ENCODE measurements at regions not wholly inside any gene's neighbourhood (a gene's known extent, or its start where the extent isn't known, plus 50 kb on each side); places are given as distances from the start of the nearest gene placed in this dataset.
"Not testable (repeated sequence)": the region's sequence is repeated elsewhere in the genome, so short reads cannot be mapped to it uniquely, and the experiment has no call there.

DNA sequence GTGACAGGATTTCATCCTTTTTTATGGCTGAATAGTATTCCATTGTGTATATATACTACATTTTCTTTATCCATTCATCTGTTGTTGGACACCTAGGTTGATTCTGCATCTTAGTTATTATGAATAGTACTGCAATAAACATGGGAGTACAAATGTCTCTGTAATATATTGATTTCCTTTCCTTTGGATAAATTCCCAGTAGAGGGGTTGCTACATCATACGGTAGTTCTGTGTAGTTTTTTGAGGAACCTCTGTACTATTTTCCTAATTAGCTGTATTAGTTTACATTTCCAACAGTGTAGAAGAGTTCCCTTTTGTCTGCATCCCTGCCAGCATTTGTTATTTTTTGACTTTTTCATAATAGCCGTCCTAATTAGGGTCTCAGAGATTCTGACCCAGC is 201.3 kb downstream of the GIPC2 start:
- no peak for DNase-seq (ENCODE audit: low read depth)

DNA sequence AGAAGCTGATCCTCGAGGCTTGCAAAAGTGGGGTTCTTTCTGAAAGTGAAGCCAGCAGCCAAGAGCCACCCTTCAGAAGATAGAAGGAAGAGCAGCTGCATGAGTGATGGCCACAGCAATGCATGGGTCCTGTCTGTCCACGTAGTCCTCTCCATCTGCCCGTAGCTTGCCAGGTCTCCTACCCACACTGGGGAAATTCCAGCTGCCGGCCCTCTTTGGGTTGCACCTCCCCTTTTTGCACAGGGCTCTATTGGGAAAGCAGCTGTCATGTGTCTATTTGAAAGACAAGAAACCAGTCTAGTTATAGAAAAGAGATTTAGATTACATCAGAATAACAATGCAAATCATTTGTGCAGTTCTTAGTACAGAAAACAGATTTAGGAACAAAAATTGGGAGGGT is 204.4 kb downstream of the GIPC2 start:
- DNase-seq (ENCODE audit: low read depth) = no peak

DNA sequence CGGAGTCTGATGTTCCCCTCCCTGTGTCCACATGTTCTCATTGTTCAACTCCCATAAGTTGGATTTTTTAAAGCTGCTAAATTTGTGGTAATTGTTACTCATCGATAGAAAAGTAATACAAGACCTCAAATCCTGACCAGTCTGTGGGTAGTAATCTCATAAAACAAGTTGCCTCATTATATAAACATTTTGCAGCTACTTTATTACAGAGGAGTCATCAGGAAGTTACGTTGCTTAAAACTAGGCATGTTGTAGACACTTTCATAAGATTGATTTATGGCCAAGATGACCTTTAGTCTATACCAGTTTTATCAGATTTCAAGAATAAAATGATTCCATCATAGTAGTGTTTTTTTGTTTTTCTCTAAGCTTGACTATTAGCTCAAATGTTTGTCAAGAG is 208.8 kb downstream of the GIPC2 start:
- no peak for DNase-seq (ENCODE audit: low read depth)

DNA sequence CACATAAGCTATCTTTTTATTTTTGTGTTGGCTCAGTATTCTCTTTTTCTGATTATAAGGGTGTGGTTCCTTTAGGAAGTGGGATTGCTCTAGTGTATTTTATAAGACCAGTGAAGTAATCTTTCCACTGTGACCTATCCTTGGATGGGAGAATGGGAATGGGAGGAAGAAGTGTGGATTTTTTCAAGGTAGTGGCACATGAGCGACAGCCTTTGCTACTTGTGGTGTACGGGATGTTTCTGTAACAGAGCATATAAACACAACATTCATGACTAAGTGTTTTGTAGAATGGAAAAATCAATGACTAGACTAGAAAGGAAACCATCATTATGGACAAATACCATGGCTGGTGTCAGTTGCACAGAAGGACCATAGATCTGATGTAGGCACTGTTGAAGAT is 209.6 kb downstream of the GIPC2 start:
- no peak for DNase-seq (ENCODE audit: low read depth)

DNA sequence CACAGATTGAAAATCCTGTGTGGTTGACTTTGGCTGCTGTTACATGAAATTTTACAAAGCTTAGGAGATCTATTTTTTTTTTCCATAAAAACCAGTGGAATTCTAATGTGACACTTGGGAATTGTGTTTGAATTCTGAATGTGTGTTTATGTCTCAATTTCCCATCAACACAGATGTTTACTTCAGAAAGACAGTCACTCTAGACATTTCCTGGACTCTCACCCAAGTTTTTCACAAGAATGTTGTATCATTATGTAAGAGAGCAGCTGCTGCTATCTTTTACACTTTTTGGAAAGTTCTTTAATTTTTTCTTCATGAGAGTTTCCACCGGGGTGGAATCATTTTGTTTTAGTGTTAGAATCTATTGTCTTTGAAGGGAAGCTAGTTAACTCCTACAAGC is 210.1 kb downstream of the GIPC2 start:
- DNase-seq (ENCODE audit: low read depth) = no peak

DNA sequence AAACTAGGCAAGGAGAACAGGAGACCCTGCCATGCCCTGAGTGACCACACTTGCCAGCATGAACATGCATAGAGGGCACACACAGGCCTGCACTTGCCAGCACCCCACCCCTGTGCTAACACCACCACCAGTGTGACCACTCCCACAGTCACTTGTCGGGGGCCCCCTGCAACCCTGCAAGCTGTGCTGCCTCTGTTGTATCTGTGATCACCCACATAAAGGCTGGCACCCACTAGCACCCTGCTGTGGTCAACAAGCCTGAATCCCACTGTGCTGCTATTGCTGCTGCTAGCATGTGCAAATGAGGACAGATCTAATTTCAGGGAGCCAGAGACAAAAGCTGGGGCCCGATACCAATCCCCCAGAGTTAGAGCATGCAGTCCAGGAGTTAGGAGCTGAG is 217.7 kb downstream of the GIPC2 start:
- no peak for DNase-seq (ENCODE audit: low read depth)

DNA sequence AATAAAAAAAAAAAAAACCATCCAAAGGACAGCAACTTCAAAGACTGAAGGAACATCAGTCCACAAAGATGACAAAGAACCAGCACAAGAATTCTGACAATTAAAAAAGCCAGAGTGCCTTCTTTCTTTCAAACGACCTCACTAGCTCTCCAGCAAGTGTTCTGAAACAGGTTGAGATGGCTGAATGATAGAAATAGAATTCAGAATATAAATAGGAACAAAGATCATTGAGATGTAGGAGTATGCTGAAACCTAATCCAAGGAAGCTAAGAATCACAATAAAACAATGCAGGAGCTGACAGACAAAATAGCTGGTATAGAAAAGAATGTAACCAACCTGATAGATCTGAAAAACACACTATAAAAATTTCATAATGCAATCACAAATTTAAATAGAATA is 218.2 kb downstream of the GIPC2 start:
- DNase-seq (ENCODE audit: low read depth) = no peak

DNA sequence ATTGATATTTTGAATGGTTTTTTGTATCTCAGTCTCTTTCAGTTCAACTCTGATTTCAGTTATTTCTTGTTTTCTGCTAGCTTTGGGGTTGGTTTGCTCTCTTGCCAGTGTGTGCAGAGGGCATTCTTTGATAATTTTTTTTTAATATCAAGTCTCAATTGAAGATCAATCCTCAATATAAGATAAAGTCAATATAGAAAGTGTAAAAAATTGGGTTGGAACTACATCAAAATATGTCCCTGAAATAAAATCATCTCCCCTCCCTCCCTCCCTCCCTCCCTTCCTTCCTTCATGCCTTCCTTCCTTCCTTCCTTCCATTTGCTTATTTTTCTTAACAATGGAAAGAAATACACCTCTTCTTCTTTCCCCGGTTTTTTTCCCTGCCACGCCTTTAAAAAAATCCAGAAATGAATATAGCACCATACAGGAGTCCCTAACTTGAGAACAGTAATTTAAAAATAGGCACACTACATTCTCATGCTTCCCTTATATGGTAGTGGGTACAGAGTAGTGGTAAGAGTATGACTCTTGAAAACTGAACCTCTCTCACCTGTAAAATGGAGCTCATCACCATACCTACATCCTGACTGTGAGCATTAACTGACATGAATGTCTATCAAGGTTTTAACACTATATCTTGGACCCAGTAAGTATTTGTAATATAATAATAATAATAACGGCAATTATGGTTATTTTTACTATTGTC is 221.9 kb downstream of the GIPC2 start:
- no peak for DNase-seq (ENCODE audit: low read depth)

DNA sequence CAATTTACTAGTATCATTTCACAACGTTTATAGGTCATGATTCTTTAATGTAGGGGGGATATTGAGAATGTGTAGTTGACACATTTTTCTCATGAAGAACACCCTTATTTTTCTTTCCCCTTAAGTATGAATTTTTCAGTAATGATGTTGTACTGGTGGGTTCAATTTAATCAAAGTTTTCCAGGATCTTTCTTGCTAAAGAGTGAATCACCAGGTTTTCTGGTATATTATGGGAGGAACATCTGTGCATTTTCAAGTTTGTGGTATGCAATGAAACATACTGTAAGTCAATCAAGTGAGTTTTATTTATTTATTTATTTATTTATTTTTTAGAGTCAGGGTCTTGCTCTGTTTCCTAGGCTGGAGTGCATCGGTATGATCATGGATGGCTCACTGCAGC is 221.2 kb upstream of the PTGFR start:
- no peak for DNase-seq (ENCODE audit: low read depth)

DNA sequence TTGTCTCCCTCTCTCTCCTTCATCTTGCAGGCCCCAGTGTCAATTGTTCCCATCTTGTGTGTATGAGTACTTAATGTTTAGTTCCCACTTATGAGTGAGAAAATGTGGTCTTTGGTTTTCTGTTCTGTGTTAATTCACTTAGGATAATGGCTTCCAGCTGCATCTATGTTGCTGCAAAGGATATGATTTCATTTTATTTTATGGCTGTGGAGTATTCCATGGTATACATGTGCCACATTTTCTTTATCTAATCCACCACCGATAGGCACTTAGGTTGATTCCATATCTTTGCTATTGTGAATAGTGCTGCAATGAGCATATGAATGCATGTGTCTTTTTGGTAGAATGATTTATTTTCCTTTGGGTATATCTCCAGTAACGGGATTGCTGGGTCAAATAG is 219.4 kb upstream of the PTGFR start:
- DNase-seq (ENCODE audit: low read depth) = not testable (repeated sequence)

DNA sequence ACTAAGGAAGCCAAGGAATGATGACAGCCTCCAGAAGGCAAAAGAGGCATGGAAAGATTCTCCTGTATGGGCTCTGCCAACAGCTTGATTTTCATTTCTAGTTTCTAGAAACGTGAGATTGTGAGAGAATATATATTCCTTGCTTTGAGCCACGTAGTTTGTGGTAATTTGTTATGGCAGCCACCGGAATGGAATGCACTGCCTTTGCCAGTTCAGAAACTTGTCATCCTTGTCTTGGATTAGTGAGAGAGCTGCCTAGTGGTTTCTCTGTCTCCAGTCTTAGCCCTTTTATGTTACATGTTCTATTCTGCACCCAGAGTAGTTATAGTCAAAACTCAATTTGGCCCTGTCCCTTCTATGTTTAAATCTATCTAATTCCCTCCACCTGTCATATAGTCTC is 216.0 kb upstream of the PTGFR start:
- DNase-seq (ENCODE audit: low read depth) = no peak

DNA sequence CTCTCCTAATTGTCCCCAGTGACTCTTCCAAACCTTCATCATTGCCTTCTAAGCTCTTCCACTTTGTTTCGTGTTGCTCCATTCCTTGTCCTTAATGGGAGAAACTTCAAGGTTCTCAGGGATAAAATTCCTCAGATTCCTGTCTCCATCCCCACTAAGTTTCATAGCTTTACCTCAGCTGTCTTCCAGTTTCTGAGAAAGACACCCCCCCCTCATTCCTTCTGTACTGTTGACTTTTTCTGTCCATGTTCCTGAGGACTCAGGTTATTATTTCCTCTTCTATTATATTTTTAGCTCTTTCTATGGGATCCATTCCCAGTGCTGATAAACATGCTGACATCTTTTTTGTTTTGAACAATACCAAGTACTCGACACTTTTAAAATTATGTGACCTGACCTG is 215.3 kb upstream of the PTGFR start:
- DNase-seq (ENCODE audit: low read depth) = no peak

DNA sequence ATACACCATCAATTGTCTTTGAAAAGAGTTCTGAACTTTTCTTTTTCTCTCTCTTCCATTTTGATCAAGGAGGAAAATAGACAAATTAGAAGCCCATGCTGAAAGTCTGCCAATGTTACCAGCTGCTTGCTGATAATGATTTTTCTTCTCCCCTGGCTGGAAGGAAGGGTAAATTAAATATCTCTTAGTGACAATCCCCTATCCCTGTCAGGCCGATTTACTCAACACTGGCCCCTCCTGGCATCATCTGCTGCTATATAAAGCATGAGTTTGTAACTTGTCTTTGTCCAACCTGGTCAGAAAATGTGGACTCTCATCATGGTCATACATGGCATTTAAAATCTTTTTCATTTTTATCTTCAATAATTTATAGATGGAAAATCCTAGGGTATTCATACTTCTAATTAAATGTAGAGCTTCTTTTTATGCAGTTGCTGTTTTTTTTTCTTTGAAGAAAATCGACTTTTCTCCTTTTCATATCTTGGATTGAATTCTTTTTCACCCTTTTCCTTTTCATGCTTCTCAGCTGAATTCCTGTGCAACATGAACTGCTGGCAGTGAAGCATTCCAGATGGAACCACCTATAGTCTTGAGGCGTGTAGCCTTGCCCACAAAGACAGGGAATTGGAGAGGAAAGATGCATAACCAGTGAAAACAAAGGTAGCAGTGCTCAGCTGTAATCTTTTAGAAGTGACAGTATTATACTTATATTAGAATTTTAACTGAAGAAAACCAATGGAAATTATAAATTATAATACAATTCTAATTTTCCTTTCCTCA is 214.7 kb upstream of the PTGFR start:
- DNase-seq (ENCODE audit: low read depth) = no peak

DNA sequence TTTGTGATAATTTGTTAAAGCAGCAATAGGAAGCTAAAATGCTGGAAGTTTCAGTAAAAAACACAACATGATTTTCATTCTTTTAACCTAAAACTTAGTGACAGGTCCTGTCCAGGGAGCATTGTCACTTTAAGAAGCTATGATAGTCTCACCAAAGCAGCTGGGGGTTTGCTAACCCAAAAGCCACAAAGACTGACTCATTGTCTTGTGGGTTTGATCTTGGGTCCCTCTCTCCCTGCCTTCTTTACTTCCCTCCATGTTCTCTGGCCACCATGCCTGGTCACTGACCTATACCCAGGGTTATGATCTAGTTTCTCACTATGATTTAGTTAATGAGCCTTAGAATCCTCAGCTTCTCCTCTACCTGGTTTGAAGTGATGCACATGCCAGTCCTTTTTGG is 213.5 kb upstream of the PTGFR start:
- DNase-seq (ENCODE audit: low read depth) = no peak

DNA sequence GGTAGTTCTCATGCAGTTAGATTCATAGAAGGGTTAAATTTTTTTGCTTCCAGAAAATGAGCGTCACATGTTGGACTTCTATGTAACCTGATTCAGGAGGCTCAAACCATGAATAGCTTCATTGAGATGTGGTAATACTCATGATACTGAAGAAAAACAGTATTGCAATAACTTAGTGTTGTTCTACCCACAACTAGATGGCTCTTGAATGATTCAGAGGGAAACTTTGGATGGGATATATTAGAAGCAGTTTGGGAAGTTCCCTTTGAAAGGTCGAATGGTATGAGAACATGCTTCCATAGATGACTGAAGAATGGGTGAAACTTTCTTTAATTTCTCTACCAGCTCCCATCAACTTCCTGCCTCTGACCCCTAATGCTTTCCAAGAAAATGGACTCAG is 211.7 kb upstream of the PTGFR start:
- no peak for DNase-seq (ENCODE audit: low read depth)

DNA sequence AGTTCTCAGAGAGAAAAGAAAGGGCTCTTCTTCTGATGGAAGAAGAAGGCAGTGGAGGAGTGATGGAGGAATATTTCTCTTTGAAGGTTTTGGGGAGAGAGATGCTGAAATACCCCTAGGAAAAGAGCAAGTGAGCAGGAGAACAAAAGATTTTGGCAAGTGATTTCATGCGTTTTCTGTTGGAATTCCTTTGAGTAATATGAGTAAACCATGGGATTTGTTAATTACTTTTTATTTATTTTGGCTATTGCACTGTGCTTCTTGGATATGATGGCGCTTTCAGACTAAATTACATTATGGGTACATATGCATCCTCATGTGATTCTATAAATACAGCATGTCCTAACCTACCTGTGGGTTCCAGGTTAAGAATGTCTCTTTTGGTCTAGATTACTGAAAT is 210.1 kb upstream of the PTGFR start:
- DNase-seq (ENCODE audit: low read depth) = no peak

DNA sequence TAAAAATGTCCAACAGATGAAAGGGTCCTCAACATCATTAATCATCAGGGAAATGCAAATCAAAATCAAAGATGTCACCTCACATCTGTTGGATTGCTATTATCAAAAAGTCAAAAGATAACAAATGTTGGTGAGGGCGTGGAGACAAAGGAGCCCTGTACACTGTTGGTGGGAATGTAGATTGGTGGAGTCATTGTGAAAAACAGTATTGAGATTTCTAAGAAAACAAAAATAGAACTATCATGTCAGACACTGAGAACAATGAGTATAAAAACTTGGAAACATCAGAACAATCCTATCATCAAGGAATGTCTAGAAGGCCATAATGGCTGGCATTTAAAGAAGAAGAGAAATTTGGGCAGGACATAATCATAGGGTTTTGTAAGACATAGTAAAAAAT is 209.2 kb upstream of the PTGFR start:
- DNase-seq (ENCODE audit: low read depth) = no peak

DNA sequence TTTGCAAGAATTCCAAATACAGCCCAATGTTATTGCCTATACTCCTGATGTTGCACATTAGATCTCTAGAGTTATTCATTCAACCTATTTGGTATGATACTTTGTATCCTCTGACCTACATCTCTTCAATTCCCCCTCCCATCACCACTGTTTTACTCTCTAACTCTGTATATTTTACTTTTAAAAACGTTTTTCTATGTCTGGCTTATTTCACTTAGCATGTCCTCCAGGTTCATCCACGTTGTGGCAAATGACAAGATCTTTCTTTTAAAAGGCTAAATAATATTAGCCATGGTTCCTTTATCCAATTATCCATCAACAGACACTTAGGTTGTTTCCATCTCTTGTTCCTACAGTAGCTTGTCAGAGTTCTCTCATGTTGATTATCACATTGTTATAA is 207.1 kb upstream of the PTGFR start:
- no peak for DNase-seq (ENCODE audit: low read depth)

DNA sequence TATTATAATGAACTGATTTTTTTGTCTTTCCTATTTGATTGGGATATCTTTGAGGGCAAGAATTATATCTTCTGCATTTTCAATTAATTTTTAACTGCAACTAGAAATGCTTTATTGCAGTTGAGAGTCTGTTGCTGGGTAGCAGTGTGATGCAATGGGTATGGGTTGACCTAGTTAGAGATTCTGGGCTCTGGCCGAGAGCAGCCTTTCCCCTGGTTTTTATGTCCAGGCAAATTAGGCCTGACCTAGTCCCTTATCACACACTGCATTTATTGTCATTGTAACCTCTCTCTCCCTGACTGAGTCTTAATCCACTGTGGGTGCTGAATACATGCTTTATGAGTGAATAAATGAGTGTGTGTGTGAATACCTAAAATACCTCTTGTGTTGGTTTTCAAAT is 206.4 kb upstream of the PTGFR start:
- DNase-seq (ENCODE audit: low read depth) = no peak

DNA sequence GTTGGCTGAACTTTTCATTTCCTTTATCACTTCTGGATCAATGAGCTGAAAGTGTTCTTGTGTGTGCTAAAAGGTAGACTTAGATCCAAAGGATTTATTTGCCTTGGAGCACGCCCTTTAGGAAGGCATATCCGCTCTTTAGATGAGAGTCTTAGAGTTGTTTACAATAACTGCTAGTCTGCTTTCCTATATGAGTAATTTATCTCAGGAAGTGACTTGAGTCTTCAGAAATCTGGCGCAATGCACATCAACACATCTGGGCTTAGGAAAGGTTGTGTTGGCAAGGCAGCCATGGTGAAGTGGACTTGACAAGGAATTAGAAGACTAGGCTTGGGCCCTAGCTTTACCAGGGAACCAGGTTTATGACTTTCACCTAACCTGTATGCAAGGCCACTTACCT is 204.1 kb upstream of the PTGFR start:
- no peak for DNase-seq (ENCODE audit: low read depth)

DNA sequence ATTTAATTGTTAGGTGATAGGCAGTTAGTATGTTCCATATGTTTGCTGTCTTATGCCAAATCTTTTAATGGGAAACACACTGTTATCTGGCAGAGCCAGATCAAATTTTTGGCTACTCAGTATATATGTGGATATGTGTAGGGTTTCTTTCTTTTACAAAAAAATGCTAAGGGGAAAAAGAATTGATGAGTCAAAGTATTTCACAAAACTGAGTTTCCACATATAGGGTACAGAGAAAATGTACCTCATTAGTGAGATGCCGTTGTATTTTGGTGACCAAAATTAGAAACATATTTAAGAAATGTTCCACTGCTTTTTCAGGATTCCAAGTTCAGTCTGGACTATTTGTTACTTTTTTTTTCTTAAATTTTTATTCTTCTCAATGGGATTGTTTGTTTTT is 201.2 kb upstream of the PTGFR start:
- DNase-seq (ENCODE audit: low read depth) = no peak

DNA sequence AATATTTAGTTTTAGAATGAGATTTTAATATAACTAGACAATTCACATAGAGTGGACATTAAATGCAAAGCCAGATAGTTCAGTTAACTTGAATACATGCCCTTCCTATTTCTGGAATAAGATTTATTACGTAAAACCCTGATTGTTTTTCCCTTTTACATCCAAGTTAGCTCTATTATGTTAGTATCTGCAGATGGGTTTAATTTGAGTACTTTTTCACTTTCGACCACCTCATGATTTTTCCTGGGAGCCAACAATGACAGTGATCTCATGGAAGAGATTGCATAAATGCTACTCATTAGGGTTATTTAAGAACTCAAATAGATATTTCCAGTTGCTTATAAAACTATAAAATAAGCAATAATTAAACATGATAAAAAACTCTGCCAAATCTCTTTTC is 199.4 kb upstream of the PTGFR start:
- no peak for DNase-seq (ENCODE audit: low read depth)

DNA sequence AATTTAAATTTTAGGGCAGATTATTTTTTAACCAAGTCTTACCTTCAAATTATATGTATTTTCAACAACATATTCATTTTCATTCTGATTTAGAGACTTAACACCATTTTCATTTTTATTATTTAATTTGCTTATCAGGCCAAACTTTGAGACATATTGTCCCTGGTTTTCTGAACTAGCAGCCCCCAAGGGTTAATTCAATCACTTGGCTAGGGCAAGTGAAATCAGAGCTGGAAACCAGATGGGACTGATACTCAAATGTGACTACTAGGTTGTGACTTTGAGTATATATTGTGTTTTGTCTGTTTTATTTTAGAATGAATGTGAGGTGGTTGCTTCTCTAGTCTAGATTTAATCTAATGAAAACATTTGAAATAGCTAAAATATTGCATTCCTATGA is 198.9 kb upstream of the PTGFR start:
- no peak for DNase-seq (ENCODE audit: low read depth)

DNA sequence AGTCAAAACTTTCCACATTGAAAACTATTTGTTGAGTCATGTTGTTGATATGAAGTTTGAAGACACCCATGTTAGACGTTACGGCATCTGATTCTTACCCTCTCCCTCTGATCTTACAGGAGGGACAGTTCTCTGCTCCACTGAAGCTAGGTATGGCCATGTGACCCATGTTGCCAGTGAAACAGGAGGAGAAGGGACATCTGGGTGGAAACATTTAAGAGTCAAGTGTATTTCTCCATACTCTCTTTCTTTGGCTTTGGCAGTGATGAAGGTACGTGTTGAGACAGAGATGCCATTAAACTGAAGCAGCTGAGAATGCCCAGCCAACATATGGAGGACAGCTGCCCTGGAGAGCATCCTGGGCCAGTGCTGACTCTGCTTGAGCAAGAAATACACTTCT is 198.4 kb upstream of the PTGFR start:
- DNase-seq (ENCODE audit: low read depth) = no peak

All from CMK (cell line).